ENCODE measurements at regions not wholly inside any gene's neighbourhood (a gene's known extent, or its start where the extent isn't known, plus 50 kb on each side); places are given as distances from the start of the nearest gene placed in this dataset.
A peak's percentile ranks its signal among the peaks of the same experiment; 100 is the strongest.

GRCh38 chr7:81469153-81469868 is 300.5 kb downstream of the HGF start:
- Histone ChIP-seq H3K79me1 (ENCODE audit: low read depth, low read length) (no peaks in the 10 kb centered on the region), H3K23ac (ENCODE audit: low read depth, low read length, poor library complexity) (no peak overlapping the region), H2BK5ac (ENCODE audit: low read length) (no peak overlapping the region), H3K9me3 (replicated peaks in 1 of 2; ENCODE audit: control insufficient read depth in 2 of 2, insufficient read depth in 1 of 2, low read depth in 1 of 2, low read length in 2 of 2) (no peaks in the 10 kb centered on the region), H3K27ac (replicated peaks; ENCODE audit: low read length) (no peak overlapping the region), H3K9ac (ENCODE audit: low read depth, low read length, poor library complexity) (no peak overlapping the region), H3K4me1 (ENCODE audit: control insufficient read depth in 2 of 2, insufficient read depth in 1 of 2, low read depth in 1 of 2, low read length in 2 of 2) (no peaks in the 10 kb centered on the region), H2AK5ac (ENCODE audit: low read depth, low read length) (no peak overlapping the region), H3K4ac (ENCODE audit: low read length) (no peak overlapping the region), H2BK15ac (ENCODE audit: low read length) (no peak overlapping the region), H2BK12ac (ENCODE audit: low read length) (no peak overlapping the region), H4K91ac (ENCODE audit: low read depth, low read length, poor library complexity) (no peak overlapping the region), H2BK120ac (ENCODE audit: low read depth, low read length) (no peak overlapping the region), H3K14ac (ENCODE audit: low read length) (no peak overlapping the region), H3K4me3 (ENCODE audit: low read length in 2 of 2) (no peak overlapping the region), H2AFZ (ENCODE audit: low read length) (peak overlapping the region; percentile 75), H3K27me3 (ENCODE audit: control insufficient read depth in 3 of 3, insufficient read depth in 3 of 3, low read depth in 1 of 3, low read length in 3 of 3) (no peaks in the 10 kb centered on the region), H4K8ac (ENCODE audit: low read depth, low read length) (no peak overlapping the region), H3K4me2 (ENCODE audit: insufficient read depth, low read length, poor library complexity, severe bottlenecking) (no peak overlapping the region), H3K36me3 (replicated peaks in 1 of 2; ENCODE audit: control insufficient read depth in 2 of 2, insufficient read depth in 2 of 2, low read length in 2 of 2) (no peaks in the 10 kb centered on the region), H3K18ac (ENCODE audit: low read length) (no peak overlapping the region)
- no CpG with 5 or more reads among the region's 2 CpGs for WGBS, 2 donors (ENCODE audit: extremely low coverage in 2 of 2, insufficient read length in 2 of 2, insufficient replicate concordance in 1 of 2)
- no peak for DNase-seq (ENCODE audit: low spot score)

- Histone ChIP-seq H3K18ac (ENCODE audit: low read length) (no peak overlapping the region), H3K9me3 (replicated peaks in 1 of 2; ENCODE audit: control insufficient read depth in 2 of 2, insufficient read depth in 1 of 2, low read depth in 1 of 2, low read length in 2 of 2) (no peaks in the 10 kb centered on the region), H3K27ac (replicated peaks; ENCODE audit: low read length) (no peak overlapping the region), H3K9ac (ENCODE audit: low read depth, low read length, poor library complexity) (no peak overlapping the region), H2BK5ac (ENCODE audit: low read length) (no peak overlapping the region), H4K91ac (ENCODE audit: low read depth, low read length, poor library complexity) (no peak overlapping the region), H3K4me2 (ENCODE audit: insufficient read depth, low read length, poor library complexity, severe bottlenecking) (no peak overlapping the region), H3K4me1 (ENCODE audit: control insufficient read depth in 2 of 2, insufficient read depth in 1 of 2, low read depth in 1 of 2, low read length in 2 of 2) (no peaks in the 10 kb centered on the region), H3K4me3 (ENCODE audit: low read length in 2 of 2) (no peak overlapping the region), H3K27me3 (ENCODE audit: control insufficient read depth in 3 of 3, insufficient read depth in 3 of 3, low read depth in 1 of 3, low read length in 3 of 3) (no peaks in the 10 kb centered on the region), H3K79me1 (ENCODE audit: low read depth, low read length) (no peaks in the 10 kb centered on the region), H2BK12ac (ENCODE audit: low read length) (no peak overlapping the region), H4K8ac (ENCODE audit: low read depth, low read length) (no peak overlapping the region), H3K36me3 (replicated peaks in 1 of 2; ENCODE audit: control insufficient read depth in 2 of 2, insufficient read depth in 2 of 2, low read length in 2 of 2) (no peaks in the 10 kb centered on the region), H2BK15ac (ENCODE audit: low read length) (no peak overlapping the region), H3K14ac (ENCODE audit: low read length) (no peak overlapping the region), H3K4ac (ENCODE audit: low read length) (no peak overlapping the region), H3K23ac (ENCODE audit: low read depth, low read length, poor library complexity) (no peak overlapping the region), H2AFZ (ENCODE audit: low read length) (peak overlapping the region; percentile 75), H2AK5ac (ENCODE audit: low read depth, low read length) (no peak overlapping the region), H2BK120ac (ENCODE audit: low read depth, low read length) (no peak overlapping the region)
- no peak for DNase-seq (ENCODE audit: low spot score)
These were observed 301.3 kb downstream of the HGF start for GRCh38 chr7:81468526-81468925.

DNA sequence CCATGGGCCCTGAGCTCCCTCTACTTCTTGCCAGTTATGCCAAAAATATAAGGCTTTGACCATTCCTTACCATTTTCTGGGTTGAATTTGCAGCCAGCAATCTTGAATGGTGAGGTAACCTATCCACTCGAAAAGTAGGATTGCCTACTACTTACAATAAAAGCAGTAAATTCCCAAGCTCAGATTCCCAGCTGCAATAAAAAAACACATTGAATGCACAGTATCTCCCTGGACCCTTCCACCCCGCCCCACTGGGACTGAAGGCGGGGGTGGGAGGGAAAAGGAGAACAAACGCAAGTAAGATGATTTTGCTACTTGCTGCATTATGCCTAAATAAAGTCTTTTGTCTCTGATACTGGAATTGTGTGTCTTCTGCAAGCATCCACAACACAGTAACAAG is 301.9 kb downstream of the HGF start:
- H2BK15ac ChIP-seq (ENCODE audit: low read length), result no peak overlapping the region
- no peak overlapping the region for H4K91ac ChIP-seq (ENCODE audit: low read depth, low read length, poor library complexity)
- no peaks in the 10 kb centered on the region for H3K4me1 ChIP-seq (ENCODE audit: control insufficient read depth in 2 of 2, insufficient read depth in 1 of 2, low read depth in 1 of 2, low read length in 2 of 2)
- no peak overlapping the region for H2AK5ac ChIP-seq (ENCODE audit: low read depth, low read length)
- H2BK5ac ChIP-seq (ENCODE audit: low read length), result no peak overlapping the region
- no peak overlapping the region for H2AFZ ChIP-seq (ENCODE audit: low read length)
- no peaks in the 10 kb centered on the region for H3K36me3 ChIP-seq (replicated peaks in 1 of 2; ENCODE audit: control insufficient read depth in 2 of 2, insufficient read depth in 2 of 2, low read length in 2 of 2)
- no peak overlapping the region for H3K4ac ChIP-seq (ENCODE audit: low read length)
- H3K23ac ChIP-seq (ENCODE audit: low read depth, low read length, poor library complexity), result no peak overlapping the region
- DNase-seq (ENCODE audit: low spot score), result no peak
- no peak overlapping the region for H4K8ac ChIP-seq (ENCODE audit: low read depth, low read length)
- H3K14ac ChIP-seq (ENCODE audit: low read length), result no peak overlapping the region
- no peak overlapping the region for H3K27ac ChIP-seq (replicated peaks; ENCODE audit: low read length)
- H3K18ac ChIP-seq (ENCODE audit: low read length), result no peak overlapping the region
- H3K9me3 ChIP-seq (replicated peaks in 1 of 2; ENCODE audit: control insufficient read depth in 2 of 2, insufficient read depth in 1 of 2, low read depth in 1 of 2, low read length in 2 of 2), result no peaks in the 10 kb centered on the region
- no peak overlapping the region for H3K4me2 ChIP-seq (ENCODE audit: insufficient read depth, low read length, poor library complexity, severe bottlenecking)
- no peak overlapping the region for H2BK120ac ChIP-seq (ENCODE audit: low read depth, low read length)
- no CpG with 5 or more reads among the region's 4 CpGs for WGBS, 2 donors (ENCODE audit: extremely low coverage in 2 of 2, insufficient read length in 2 of 2, insufficient replicate concordance in 1 of 2)
- H3K79me1 ChIP-seq (ENCODE audit: low read depth, low read length), result no peaks in the 10 kb centered on the region
- H2BK12ac ChIP-seq (ENCODE audit: low read length), result no peak overlapping the region
- H3K9ac ChIP-seq (ENCODE audit: low read depth, low read length, poor library complexity), result no peak overlapping the region
- no peaks in the 10 kb centered on the region for H3K27me3 ChIP-seq (ENCODE audit: control insufficient read depth in 3 of 3, insufficient read depth in 3 of 3, low read depth in 1 of 3, low read length in 3 of 3)
- H3K4me3 ChIP-seq (ENCODE audit: low read length in 2 of 2), result no peak overlapping the region

DNA sequence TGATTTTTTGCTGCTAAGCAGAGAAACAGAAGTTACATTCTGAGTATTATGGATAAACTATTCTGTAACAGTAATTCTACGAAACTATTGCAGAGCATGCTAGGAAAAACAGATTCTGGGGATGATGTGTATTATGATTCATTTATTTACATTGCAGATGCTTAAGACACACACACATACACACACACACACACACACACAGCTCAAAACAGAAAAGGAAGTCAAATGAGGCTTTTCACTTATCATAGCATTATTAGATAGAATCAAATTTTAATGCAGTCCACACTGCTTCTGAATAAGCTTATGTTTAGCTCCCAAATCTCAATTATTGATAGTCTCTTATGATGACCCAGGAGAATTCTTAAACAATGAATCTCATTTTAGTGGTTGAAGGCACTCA is 307.2 kb downstream of the HGF start:
- Histone ChIP-seq H3K18ac (ENCODE audit: low read length) (no peak overlapping the region), H3K27ac (replicated peaks; ENCODE audit: low read length) (no peak overlapping the region), H4K91ac (ENCODE audit: low read depth, low read length, poor library complexity) (no peak overlapping the region), H3K4me3 (ENCODE audit: low read length in 2 of 2) (no peak overlapping the region), H2BK120ac (ENCODE audit: low read depth, low read length) (no peak overlapping the region), H3K4ac (ENCODE audit: low read length) (no peak overlapping the region), H4K8ac (ENCODE audit: low read depth, low read length) (no peak overlapping the region), H3K9me3 (replicated peaks in 1 of 2; ENCODE audit: control insufficient read depth in 2 of 2, insufficient read depth in 1 of 2, low read depth in 1 of 2, low read length in 2 of 2) (no peaks in the 10 kb centered on the region), H3K27me3 (ENCODE audit: control insufficient read depth in 3 of 3, insufficient read depth in 3 of 3, low read depth in 1 of 3, low read length in 3 of 3) (no peaks in the 10 kb centered on the region), H3K23ac (ENCODE audit: low read depth, low read length, poor library complexity) (no peak overlapping the region), H3K79me1 (ENCODE audit: low read depth, low read length) (no peaks in the 10 kb centered on the region), H3K4me2 (ENCODE audit: insufficient read depth, low read length, poor library complexity, severe bottlenecking) (no peak overlapping the region), H3K9ac (ENCODE audit: low read depth, low read length, poor library complexity) (no peak overlapping the region), H3K4me1 (ENCODE audit: control insufficient read depth in 2 of 2, insufficient read depth in 1 of 2, low read depth in 1 of 2, low read length in 2 of 2) (no peaks in the 10 kb centered on the region), H3K14ac (ENCODE audit: low read length) (no peak overlapping the region), H2BK12ac (ENCODE audit: low read length) (no peak overlapping the region), H2AFZ (ENCODE audit: low read length) (no peak overlapping the region), H2BK5ac (ENCODE audit: low read length) (no peak overlapping the region), H3K36me3 (replicated peaks in 1 of 2; ENCODE audit: control insufficient read depth in 2 of 2, insufficient read depth in 2 of 2, low read length in 2 of 2) (no peaks in the 10 kb centered on the region), H2AK5ac (ENCODE audit: low read depth, low read length) (no peak overlapping the region), H2BK15ac (ENCODE audit: low read length) (no peak overlapping the region)
- WGBS, 2 donors (ENCODE audit: extremely low coverage in 2 of 2, insufficient read length in 2 of 2, insufficient replicate concordance in 1 of 2), result no CpG with 5 or more reads among the region's 1 CpG
- no peak for DNase-seq (ENCODE audit: low spot score)

All from neuronal stem cell (in vitro differentiated cells).